CD4-positive, alpha-beta T cell treated with Interleukin-12 subunit alpha and Interleukin-12 subunit beta, for 1 hour (primary cell): ENCODE measurements at regions not wholly inside any gene's neighbourhood (a gene's known extent, or its start where the extent isn't known, plus 50 kb on each side); places are given as distances from the start of the nearest gene placed in this dataset.

Experiments used
- DNase-seq: peaks from one replicate; pipeline ENCODE4 v3.0.0-alpha.2; 2020

- no peak for DNase-seq
These were observed 60.3 kb upstream of the SP4 start for GRCh38 chr7:21367537-21367936.

GRCh38 chr7:21368317-21368716 lies 59.6 kb upstream of the SP4 start:
- no peak for DNase-seq

GRCh38 chr7:21370283-21370982 lies 57.5 kb upstream of the SP4 start:
- no peak for DNase-seq

GRCh38 chr7:21371360-21371759 lies 56.5 kb upstream of the SP4 start:
- no peak for DNase-seq

- no peak for DNase-seq
These were observed 54.9 kb upstream of the SP4 start for GRCh38 chr7:21373031-21373430.

GRCh38 chr7:21374134-21374533 lies 53.7 kb upstream of the SP4 start:
- DNase-seq = no peak

GRCh38 chr7:21377545-21377944 lies 50.3 kb upstream of the SP4 start:
- no peak for DNase-seq
